ENCODE measurements at regions not wholly inside any gene's neighbourhood (a gene's known extent, or its start where the extent isn't known, plus 50 kb on each side); places are given as distances from the start of the nearest gene placed in this dataset.

GRCh38 chr13:59111751-59112171 lies 1052.0 kb downstream of the DIAPH3 start:
- TF ChIP-seq EZH2 (optimal IDR thresholded peaks at IDR 0.05; ENCODE audit: low read depth, low read length) (no peak), CTCF (IDR thresholded peaks at IDR 0.05; ENCODE audit: low read length) (no peak)
